ENCODE measurements at regions not wholly inside any gene's neighbourhood (a gene's known extent, or its start where the extent isn't known, plus 50 kb on each side); places are given as distances from the start of the nearest gene placed in this dataset.
"Not testable (repeated sequence)": the region's sequence is repeated elsewhere in the genome, so short reads cannot be mapped to it uniquely, and the experiment has no call there.

GRCh38 chr2:105691947-105692390 lies 52.7 kb upstream of the NCK2 start:
- no peak for DNase-seq (ENCODE audit: low spot score)

DNA sequence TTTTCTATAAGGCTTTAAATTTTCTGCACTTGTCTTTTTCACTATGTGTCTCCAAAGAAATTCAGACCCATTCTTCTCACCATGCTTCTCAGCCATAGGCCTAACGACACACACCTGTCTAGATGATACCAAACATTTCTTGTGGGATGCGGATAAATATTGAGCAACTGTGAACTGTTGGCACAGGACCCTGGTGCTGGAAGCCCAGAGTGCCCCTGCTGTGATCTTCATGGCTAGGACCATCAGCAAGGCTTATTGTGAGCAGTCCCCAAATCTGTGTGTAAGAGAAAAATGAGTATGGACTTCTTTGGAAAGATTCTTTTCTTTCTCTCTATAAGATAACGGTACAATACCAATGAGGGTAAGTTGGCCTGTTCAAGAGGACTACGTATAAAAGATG lies 54.1 kb upstream of the NCK2 start:
- DNase-seq (ENCODE audit: low spot score), result no peak

- DNase-seq (ENCODE audit: low spot score), result no peak
Measured at GRCh38 chr2:105689484-105689883, 55.2 kb upstream of the NCK2 start.

DNA sequence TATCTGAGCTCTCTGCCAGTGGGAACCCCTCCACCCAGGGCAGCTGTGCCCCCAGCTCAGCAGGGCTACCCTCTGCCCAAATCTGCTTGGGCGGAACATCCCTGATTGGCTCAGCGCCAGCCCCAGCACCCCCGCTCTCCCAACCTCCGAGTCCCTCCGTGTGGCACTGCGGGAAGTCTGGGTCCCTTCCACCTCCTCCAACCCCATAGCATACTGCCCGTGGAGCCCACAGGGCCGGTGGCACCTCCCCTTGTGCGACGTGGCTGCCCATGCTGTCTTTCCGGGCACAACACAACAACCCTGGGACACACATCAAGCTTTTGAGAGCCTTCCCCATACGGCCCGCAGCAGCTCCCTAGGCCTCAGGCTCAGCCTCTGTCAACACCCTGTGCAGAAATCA lies 55.8 kb upstream of the NCK2 start:
- DNase-seq (ENCODE audit: low spot score), result no peak

- DNase-seq (ENCODE audit: low spot score), result no peak
Measured at GRCh38 chr2:105686588-105686987, 58.1 kb upstream of the NCK2 start.

DNA sequence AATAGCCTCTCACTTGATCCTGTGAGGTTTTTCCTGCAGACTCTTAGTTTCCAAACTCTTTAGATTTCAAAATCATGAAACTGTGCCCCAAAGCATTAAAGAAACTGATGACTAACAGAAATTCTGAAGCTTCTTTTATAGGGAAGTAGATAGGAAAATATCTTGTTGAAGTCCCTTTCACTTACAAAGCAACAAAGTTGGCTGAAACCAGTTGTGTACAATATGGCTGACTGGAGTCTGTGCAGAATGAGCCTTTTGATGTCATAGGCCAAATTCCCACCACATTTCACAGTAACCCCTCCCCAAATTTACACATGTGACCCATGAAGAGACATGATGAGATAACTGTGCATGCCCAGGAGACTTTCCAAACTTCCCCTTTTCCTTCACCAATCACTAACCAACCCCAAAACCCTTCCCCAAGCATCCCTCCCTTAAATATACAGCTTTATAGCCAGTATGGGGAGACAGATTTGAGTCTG lies 61.7 kb upstream of the NCK2 start:
- DNase-seq (ENCODE audit: low spot score), result no peak

DNA sequence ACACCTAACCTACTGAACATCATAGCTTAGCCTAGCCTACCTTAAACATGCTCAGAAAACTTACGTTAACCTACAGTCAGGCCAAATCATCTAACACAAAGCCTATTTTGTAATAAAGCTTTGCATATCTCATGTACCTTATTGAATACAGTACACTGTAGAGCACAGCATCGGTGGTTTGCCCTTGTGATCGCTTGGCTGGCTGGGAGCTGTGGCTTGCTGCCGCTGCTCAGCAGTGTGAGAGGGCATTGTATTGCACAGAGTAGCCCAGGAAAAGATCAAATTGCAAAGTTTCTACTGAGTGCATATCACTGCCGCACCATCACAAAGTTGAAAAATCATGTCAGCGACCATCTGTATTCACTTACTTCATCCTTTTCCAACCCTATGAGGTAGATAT lies 62.3 kb upstream of the NCK2 start:
- no peak for DNase-seq (ENCODE audit: low spot score)

GRCh38 chr2:105681927-105682326 lies 62.8 kb upstream of the NCK2 start:
- no peak for DNase-seq (ENCODE audit: low spot score)

- no peak for DNase-seq (ENCODE audit: low spot score)
Measured at GRCh38 chr2:105680357-105680756, 64.4 kb upstream of the NCK2 start.

- DNase-seq (ENCODE audit: low spot score), result no peak
Measured at GRCh38 chr2:105678346-105678745, 66.4 kb upstream of the NCK2 start.

DNA sequence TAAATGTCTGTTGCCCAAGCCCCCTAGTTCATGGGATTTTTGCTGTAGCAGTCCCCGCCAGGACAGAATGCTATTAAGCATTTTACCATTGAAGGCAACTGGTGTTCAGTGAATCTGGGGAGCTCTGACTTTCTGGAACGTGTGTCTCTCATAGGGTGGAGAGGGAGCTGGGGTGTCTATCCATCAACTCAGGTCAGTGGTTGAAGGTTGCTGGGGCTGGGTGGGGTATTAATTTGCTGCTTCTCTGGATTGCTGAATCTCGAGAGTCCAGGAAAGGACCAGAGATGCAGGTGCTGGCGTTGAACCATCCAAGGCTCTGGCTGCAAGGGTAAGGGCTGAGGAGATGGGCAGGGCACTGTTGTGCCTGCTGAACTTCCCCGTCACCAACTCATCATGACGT lies 66.8 kb upstream of the NCK2 start:
- no peak for DNase-seq (ENCODE audit: low spot score)

DNA sequence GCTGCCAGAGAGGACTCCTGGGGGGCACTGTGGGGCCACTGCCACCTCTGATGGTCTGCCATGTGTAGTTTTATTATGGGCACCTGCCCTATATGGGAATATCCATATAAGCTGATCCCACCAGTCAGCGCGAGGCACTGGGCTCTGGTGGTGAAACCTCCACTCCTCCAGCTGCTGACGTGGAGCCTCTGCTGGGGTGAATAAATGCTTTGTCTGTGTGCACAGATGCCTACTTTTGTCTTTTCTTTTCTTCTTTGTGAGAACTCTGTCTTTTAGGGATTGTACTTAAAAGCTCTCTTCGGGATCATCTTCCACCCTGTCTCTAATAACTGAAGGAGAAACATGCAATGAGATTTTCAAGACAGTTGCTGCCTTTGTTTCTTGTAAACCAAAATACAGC lies 68.9 kb upstream of the NCK2 start:
- DNase-seq (ENCODE audit: low spot score), result no peak

GRCh38 chr2:105674859-105675541 lies 69.7 kb upstream of the NCK2 start:
- DNase-seq (ENCODE audit: low spot score), result no peak

- no peak for DNase-seq (ENCODE audit: low spot score)
Measured at GRCh38 chr2:105674401-105674800, 70.3 kb upstream of the NCK2 start.

DNA sequence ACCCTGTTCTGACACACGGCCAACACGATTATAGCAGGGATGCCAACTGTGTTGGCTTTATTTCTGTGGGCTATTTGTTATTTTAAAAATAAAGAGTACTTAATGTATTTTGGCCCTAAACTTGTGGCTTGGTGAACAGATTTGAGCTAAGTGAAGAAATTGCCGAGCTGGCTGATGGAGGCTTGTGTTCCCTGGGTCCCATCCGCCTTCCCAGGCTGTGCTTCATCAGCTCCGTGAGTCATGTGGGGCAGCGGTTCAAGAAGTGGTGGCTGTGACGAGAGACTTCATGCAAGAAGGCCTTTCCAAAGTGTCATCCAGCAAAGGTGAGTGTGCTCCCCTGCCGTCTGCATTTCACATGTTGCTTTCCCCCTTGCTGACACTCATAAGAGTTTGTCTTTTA lies 73.6 kb upstream of the NCK2 start:
- DNase-seq (ENCODE audit: low spot score), result no peak

DNA sequence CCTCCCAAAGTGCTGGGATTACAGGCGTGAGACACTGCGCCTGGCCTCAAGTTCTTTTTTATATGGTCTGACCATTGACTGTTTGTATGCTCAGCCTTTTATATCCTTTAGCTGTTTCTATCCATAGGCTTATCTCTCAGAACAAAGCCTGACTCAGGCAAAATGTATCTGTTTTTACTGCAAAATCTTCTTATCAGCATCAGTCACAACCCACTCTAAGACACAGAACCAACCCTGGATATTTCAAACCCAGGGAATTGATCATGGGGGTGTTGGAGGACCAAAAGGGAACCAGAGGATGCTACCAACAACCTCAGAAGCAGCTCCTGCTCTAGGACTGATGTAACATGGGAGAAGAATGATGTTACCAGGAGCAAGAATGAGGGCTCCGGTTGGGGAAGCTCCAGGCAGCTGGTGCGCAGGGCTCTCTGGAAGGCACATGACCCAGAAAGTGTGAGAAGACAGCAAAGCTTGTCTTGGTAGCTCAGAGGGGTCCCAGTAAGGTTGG lies 75.3 kb upstream of the NCK2 start:
- no peak for DNase-seq (ENCODE audit: low spot score)

GRCh38 chr2:105665480-105665879 lies 79.2 kb upstream of the NCK2 start:
- DNase-seq (ENCODE audit: low spot score), result no peak

GRCh38 chr2:105660489-105660888 lies 84.2 kb upstream of the NCK2 start:
- DNase-seq (ENCODE audit: low spot score), result no peak

DNA sequence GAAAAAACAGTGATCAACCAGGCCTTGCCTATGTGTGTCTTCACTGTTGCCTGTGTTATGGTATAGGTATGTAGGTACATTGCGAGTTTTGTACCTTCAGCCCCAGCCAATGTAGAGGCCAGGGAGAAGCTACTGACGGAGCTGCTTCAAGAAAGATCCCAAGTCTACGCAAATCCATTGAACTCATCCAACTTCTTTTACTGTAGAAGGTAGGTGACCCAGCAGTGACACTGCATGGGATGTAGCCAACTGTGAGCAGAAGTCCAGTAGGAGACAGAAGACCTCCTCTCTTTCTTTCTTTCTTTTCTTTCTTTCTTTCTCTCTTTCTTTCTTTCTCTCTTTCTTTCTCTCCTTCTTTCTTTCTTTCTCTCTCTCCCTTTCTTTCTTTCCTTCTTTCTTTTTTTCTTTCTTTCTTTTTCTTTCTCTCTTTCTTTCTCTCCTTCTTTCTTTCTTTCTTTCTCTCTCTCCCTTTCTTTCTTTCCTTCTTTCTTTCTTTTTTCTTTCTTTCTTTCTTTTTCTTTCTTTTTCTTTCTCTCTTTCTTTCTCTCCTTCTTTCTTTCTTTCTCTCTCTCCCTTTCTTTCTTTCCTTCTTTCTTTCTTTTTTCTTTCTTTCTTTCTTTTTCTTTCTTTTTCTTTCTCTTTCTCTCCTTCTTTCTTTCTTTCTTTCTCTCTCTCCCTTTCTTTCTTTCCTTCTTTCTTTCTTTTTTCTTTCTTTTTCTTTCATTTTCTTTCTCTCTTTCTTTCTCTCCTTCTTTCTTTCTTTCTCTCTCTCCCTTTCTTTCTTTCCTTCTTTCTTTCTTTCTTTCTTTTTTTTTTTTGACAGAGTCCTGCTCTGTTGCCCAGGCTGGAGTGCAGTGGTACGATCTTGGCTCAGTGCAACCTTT lies 88.7 kb upstream of the NCK2 start:
- not testable (repeated sequence) for DNase-seq (ENCODE audit: low spot score)

GRCh38 chr2:105655244-105655643 lies 89.5 kb upstream of the NCK2 start:
- no peak for DNase-seq (ENCODE audit: low spot score)

DNA sequence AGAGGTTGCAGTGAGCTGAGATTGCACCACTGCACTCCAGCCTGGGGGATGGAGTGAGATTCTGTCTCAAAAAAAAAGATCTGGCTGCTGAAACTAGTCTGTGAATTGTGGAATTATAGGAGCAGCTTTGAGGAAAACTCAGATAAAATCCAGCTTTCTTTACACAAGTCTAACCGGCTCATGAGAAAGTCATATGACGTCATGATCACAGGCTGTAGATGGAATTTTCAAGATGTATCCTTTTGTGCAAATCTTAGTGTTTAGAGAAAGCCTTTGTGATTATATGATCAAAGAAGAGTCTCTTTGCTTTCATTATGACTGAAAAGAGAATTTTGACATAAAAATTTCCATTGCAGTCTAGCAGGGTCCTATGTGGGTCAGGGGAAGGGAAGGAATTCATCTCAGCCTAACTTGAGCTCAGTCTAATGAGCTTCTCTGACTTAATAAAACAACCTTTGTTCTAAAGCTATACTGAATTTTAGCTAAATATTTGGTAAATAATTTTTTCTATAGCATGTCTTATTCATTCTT lies 90.2 kb upstream of the NCK2 start:
- DNase-seq (ENCODE audit: low spot score), result no peak

GRCh38 chr2:105653302-105653701 lies 91.4 kb upstream of the NCK2 start:
- DNase-seq (ENCODE audit: low spot score), result no peak
